ENCODE measurements at regions not wholly inside any gene's neighbourhood (a gene's known extent, or its start where the extent isn't known, plus 50 kb on each side); places are given as distances from the start of the nearest gene placed in this dataset.

GRCh38 chr12:126807312-126807865 is 1459.6 kb upstream of the TMEM132C start:
- no peak for DNase-seq

- DNase-seq, result no peak
Observed at GRCh38 chr12:126811391-126811790, 1455.6 kb upstream of the TMEM132C start.

GRCh38 chr12:126819554-126819953 is 1447.4 kb upstream of the TMEM132C start:
- DNase-seq, result no peak

GRCh38 chr12:126830778-126831680 is 1435.9 kb upstream of the TMEM132C start:
- no peak for DNase-seq

- DNase-seq, result no peak
Observed at GRCh38 chr12:126837697-126838096, 1429.3 kb upstream of the TMEM132C start.

GRCh38 chr12:126843915-126844669 is 1422.9 kb upstream of the TMEM132C start:
- no peak for DNase-seq

- no peak for DNase-seq
Observed at GRCh38 chr12:126847005-126847629, 1419.9 kb upstream of the TMEM132C start.

GRCh38 chr12:126855768-126856167 is 1411.2 kb upstream of the TMEM132C start:
- no peak for DNase-seq

- DNase-seq, result no peak
Observed at GRCh38 chr12:126856958-126857357, 1410.0 kb upstream of the TMEM132C start.

GRCh38 chr12:126858560-126858959 is 1408.4 kb upstream of the TMEM132C start:
- DNase-seq, result no peak

- DNase-seq, result no peak
Observed at GRCh38 chr12:126860210-126860609, 1406.8 kb upstream of the TMEM132C start.

- DNase-seq, result no peak
Observed at GRCh38 chr12:126862500-126862899, 1404.5 kb upstream of the TMEM132C start.

GRCh38 chr12:126869644-126870043 is 1397.3 kb upstream of the TMEM132C start:
- DNase-seq, result peak; percentile 12

GRCh38 chr12:126873701-126874100 is 1393.3 kb upstream of the TMEM132C start:
- no peak for DNase-seq

GRCh38 chr12:126874427-126875026 is 1392.4 kb upstream of the TMEM132C start:
- peak; percentile 75 for DNase-seq

- DNase-seq, result no peak
Observed at GRCh38 chr12:126879842-126880241, 1387.1 kb upstream of the TMEM132C start.

GRCh38 chr12:126883697-126884096 is 1383.3 kb upstream of the TMEM132C start:
- DNase-seq, result no peak

GRCh38 chr12:126889501-126889900 is 1377.5 kb upstream of the TMEM132C start:
- no peak for DNase-seq

GRCh38 chr12:126890097-126890496 is 1376.9 kb upstream of the TMEM132C start:
- DNase-seq, result no peak

GRCh38 chr12:126891789-126892188 is 1375.2 kb upstream of the TMEM132C start:
- peak; percentile 4 for DNase-seq

- no peak for DNase-seq
Observed at GRCh38 chr12:126895951-126896913, 1370.7 kb upstream of the TMEM132C start.

- DNase-seq, result no peak
Observed at GRCh38 chr12:126897102-126897501, 1369.9 kb upstream of the TMEM132C start.

All from hematopoietic multipotent progenitor cell treated with erythropoietin and hydrocortisone succinate and interleukin-3 and kit ligand, for 4 days (in vitro differentiated cells).